ENCODE measurements at regions not wholly inside any gene's neighbourhood (a gene's known extent, or its start where the extent isn't known, plus 50 kb on each side); places are given as distances from the start of the nearest gene placed in this dataset.

DNA sequence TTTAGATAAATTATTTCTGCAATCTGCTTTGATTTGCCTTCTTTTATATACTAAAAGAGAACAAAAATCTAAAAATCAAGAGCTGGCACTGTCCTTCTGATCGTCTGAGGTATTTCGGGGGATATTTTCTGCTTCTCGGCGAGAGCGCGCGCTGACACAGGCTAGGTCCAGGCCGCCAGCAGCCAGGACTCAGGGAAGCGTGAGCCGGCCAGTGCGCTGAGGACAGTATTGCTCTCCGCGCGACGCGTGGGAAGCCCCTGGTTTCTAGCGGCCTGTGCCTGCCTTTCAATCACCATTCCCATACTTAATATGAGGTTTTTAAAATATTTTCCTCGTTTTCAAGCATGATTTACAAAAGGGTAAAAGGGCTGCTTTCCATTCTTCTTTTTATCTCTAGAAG, 307.3 kb upstream of the IRX1 start:
- TF ChIP-seq CTCF (IDR thresholded peaks at IDR 0.05) = no peak
- Mint-ChIP-seq H3K27me3 (ENCODE audit: low read depth, poor library complexity) (peaks cover 61% of the 10 kb centered on the region), H3K27ac (no peak overlapping the region), H3K36me3 (ENCODE audit: low read depth) (no peaks in the 10 kb centered on the region), H3K4me3 (no peak overlapping the region), H3K4me1 (peaks cover 33% of the 10 kb centered on the region), H3K9me3 (peaks cover 4% of the 10 kb centered on the region)
- no peak for DNase-seq

DNA sequence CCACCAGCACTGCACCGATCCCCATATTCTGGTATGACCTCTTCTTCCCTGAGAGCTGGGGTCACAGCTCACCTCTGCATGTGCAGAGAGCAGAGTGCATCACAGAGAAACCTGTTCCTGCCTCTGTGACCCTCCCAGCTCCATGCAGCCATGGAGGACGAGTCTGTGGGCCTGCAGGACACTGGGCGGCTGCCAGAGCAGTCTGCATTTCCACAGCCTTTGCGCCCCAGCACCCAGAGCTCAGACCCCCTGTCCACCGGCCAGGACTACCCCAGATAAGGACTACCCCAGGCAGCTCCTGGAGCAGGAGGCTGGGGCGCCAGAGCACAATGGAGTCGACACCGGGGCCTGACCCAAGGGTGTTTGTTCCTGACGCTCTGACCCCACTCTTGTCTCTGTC, 308.1 kb upstream of the IRX1 start:
- no peak overlapping the region for H3K27ac Mint-ChIP-seq
- H3K27me3 Mint-ChIP-seq (ENCODE audit: low read depth, poor library complexity) = peaks cover 57% of the 10 kb centered on the region
- DNase-seq = no peak

DNA sequence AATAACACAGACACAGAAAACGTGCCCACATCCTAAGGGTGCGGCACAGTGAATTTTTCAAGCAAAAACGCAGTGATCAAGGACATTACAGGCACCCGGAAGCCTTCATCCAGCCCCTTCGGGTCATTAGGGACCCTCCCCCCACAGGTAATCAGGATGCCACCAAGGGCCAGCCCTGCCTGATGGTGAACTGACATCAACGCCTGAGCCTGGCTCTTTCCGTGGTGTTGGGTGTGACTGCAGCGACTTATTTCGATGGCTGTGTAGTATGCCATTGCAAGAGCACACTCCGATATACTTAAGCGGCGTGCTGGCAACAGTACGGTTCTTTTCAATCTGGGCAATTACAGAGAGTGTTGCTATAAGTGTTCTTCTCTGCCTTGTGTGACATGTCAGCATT, 310.0 kb upstream of the IRX1 start:
- Mint-ChIP-seq H3K27me3 (ENCODE audit: low read depth, poor library complexity) (peaks cover 71% of the 10 kb centered on the region), H3K27ac (no peak overlapping the region)
- no peak for TF ChIP-seq CTCF (IDR thresholded peaks at IDR 0.05)

More for the DNA sequence above, 308.1 kb upstream of the IRX1 start:
- no peak overlapping the region for H3K4me3 Mint-ChIP-seq
- TF ChIP-seq CTCF (IDR thresholded peaks at IDR 0.05) = no peak
- peaks cover 33% of the 10 kb centered on the region for H3K4me1 Mint-ChIP-seq
- H3K9me3 Mint-ChIP-seq = peaks cover 4% of the 10 kb centered on the region
- no peaks in the 10 kb centered on the region for H3K36me3 Mint-ChIP-seq (ENCODE audit: low read depth)

GRCh38 chr5:3284506-3284905, 311.1 kb upstream of the IRX1 start:
- Mint-ChIP-seq H3K4me3 (no peak overlapping the region), H3K36me3 (ENCODE audit: low read depth) (no peaks in the 10 kb centered on the region), H3K9me3 (no peaks in the 10 kb centered on the region), H3K27ac (no peak overlapping the region), H3K27me3 (ENCODE audit: low read depth, poor library complexity) (peaks cover 71% of the 10 kb centered on the region), H3K4me1 (peaks cover 41% of the 10 kb centered on the region)
- no peak for TF ChIP-seq CTCF (IDR thresholded peaks at IDR 0.05)
- DNase-seq = no peak

More for the DNA sequence above, 310.0 kb upstream of the IRX1 start:
- peaks cover 33% of the 10 kb centered on the region for H3K4me1 Mint-ChIP-seq
- H3K4me3 Mint-ChIP-seq = no peak overlapping the region
- H3K9me3 Mint-ChIP-seq = peaks cover 3% of the 10 kb centered on the region
- no peak for DNase-seq
- H3K36me3 Mint-ChIP-seq (ENCODE audit: low read depth) = no peaks in the 10 kb centered on the region

DNA sequence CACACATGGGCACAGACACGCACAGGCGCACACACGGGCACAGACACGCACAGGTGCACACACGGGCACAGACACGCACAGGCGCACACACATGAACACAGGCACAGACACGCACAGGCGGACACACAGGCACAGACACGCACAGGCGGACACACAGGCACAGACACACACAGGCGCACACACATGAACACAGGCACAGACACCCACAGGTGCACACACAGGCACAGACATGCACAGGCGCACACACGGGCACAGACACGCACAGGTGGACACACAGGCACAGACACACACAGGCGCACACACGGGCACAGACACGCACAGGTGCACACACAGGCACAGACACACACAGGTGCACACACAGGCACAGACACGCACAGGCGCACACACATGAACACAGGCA, 312.8 kb upstream of the IRX1 start:
- Mint-ChIP-seq H3K4me3 (no peak overlapping the region), H3K27ac (no peak overlapping the region), H3K36me3 (ENCODE audit: low read depth) (no peaks in the 10 kb centered on the region), H3K9me3 (no peaks in the 10 kb centered on the region), H3K27me3 (ENCODE audit: low read depth, poor library complexity) (peaks cover 75% of the 10 kb centered on the region), H3K4me1 (peaks cover 35% of the 10 kb centered on the region)
- DNase-seq = no peak
- no peak for TF ChIP-seq CTCF (IDR thresholded peaks at IDR 0.05)

DNA sequence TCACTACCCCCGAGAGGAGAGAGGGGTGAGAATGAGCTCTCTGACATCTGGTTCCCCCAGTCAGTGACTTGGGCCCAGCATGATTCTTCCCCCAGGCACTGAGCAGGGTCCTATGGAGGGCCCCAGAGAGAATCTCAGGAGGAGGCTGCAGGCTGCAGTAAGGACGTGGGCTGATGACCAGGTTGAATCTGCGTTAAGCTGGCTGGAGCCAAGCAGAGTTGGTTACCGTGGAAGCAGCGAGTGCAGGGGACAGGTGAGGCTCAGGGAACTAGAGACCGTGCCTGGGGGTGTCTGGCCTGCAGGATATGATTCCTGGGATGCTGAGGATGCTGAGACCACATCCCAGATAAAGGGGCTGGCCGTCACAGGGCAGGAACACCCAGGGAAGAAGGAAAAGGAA, 314.3 kb upstream of the IRX1 start:
- H3K27ac Mint-ChIP-seq = no peak overlapping the region
- no peak for TF ChIP-seq CTCF (IDR thresholded peaks at IDR 0.05)
- peaks cover 28% of the 10 kb centered on the region for H3K4me1 Mint-ChIP-seq
- DNase-seq = no peak
- peaks cover 76% of the 10 kb centered on the region for H3K27me3 Mint-ChIP-seq (ENCODE audit: low read depth, poor library complexity)
- H3K9me3 Mint-ChIP-seq = no peaks in the 10 kb centered on the region
- no peaks in the 10 kb centered on the region for H3K36me3 Mint-ChIP-seq (ENCODE audit: low read depth)
- H3K4me3 Mint-ChIP-seq = no peak overlapping the region
